ENCODE measurements at regions not wholly inside any gene's neighbourhood (a gene's known extent, or its start where the extent isn't known, plus 50 kb on each side); places are given as distances from the start of the nearest gene placed in this dataset.

DNA sequence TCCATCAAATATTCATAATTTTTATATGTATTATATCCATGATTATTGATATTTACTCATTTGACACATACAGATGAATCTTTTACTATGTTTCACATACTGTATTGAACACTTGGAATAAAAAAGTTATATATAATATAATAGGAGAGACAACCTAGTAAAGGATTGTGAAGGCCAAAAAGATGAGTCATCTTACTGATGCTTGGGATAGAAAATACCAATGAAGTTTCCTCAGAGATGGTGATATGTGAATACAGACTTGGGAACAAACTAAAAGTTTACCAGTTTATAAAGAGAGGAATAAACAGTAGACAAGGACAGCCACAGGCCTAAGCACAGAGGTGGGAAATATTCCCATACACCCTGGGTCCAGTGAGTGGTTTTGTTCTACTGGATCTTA, 743.9 kb upstream of the FLRT2 start:
- Histone ChIP-seq H3K4me1 (ENCODE audit: control insufficient read depth, insufficient read depth, low read length) (no peaks in the 10 kb centered on the region), H3K27me3 (ENCODE audit: control insufficient read depth, insufficient read depth, low read length) (no peaks in the 10 kb centered on the region), H3K4me3 (ENCODE audit: low read depth in 2 of 2, low read length in 2 of 2) (no peak overlapping the region), H3K36me3 (ENCODE audit: control insufficient read depth, insufficient read depth, low read length) (no peaks in the 10 kb centered on the region), H3K27ac (ENCODE audit: low read length) (no peak overlapping the region), H3K9me3 (ENCODE audit: control insufficient read depth, insufficient read depth, low read depth, low read length) (no peaks in the 10 kb centered on the region)
- ChIA-PET POLR2A (interaction anchor here (0.8 kb wide), 1 partner anchor 96 kb away, joined by 6 read pairs; no protein-coding TSS in a partner anchor), CTCF (no interaction called here)
- intact Hi-C loops (cut with micrococcal nuclease; ENCODE audit: unreplicated experiment): no loop called here
- BruUV-seq (replicated peaks): no TSS peak
- no peak for ATAC-seq
- in situ Hi-C loops (cut with HindIII; ENCODE audit: low pct_unique_long_range_greater_than_20kb, low sequenced_read_pairs): no loop called here
- DNase-seq (ENCODE audit: low read depth, low spot score): no peak
- TF ChIP-seq SIN3A (IDR thresholded peaks at IDR 0.05; ENCODE audit: borderline replicate concordance, insufficient read depth, low read depth, low read length): no peak
- TF ChIP-seq TCF7L2 (IDR thresholded peaks at IDR 0.05; ENCODE audit: low read depth, low read length): no peak
- TF ChIP-seq, protein P1, sequence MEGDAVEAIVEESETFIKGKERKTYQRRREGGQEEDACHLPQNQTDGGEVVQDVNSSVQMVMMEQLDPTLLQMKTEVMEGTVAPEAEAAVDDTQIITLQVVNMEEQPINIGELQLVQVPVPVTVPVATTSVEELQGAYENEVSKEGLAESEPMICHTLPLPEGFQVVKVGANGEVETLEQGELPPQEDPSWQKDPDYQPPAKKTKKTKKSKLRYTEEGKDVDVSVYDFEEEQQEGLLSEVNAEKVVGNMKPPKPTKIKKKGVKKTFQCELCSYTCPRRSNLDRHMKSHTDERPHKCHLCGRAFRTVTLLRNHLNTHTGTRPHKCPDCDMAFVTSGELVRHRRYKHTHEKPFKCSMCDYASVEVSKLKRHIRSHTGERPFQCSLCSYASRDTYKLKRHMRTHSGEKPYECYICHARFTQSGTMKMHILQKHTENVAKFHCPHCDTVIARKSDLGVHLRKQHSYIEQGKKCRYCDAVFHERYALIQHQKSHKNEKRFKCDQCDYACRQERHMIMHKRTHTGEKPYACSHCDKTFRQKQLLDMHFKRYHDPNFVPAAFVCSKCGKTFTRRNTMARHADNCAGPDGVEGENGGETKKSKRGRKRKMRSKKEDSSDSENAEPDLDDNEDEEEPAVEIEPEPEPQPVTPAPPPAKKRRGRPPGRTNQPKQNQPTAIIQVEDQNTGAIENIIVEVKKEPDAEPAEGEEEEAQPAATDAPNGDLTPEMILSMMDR (IDR thresholded peaks at IDR 0.05): no peak
- TF ChIP-seq, protein P2, sequence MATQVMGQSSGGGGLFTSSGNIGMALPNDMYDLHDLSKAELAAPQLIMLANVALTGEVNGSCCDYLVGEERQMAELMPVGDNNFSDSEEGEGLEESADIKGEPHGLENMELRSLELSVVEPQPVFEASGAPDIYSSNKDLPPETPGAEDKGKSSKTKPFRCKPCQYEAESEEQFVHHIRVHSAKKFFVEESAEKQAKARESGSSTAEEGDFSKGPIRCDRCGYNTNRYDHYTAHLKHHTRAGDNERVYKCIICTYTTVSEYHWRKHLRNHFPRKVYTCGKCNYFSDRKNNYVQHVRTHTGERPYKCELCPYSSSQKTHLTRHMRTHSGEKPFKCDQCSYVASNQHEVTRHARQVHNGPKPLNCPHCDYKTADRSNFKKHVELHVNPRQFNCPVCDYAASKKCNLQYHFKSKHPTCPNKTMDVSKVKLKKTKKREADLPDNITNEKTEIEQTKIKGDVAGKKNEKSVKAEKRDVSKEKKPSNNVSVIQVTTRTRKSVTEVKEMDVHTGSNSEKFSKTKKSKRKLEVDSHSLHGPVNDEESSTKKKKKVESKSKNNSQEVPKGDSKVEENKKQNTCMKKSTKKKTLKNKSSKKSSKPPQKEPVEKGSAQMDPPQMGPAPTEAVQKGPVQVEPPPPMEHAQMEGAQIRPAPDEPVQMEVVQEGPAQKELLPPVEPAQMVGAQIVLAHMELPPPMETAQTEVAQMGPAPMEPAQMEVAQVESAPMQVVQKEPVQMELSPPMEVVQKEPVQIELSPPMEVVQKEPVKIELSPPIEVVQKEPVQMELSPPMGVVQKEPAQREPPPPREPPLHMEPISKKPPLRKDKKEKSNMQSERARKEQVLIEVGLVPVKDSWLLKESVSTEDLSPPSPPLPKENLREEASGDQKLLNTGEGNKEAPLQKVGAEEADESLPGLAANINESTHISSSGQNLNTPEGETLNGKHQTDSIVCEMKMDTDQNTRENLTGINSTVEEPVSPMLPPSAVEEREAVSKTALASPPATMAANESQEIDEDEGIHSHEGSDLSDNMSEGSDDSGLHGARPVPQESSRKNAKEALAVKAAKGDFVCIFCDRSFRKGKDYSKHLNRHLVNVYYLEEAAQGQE (IDR thresholded peaks at IDR 0.05; ENCODE audit: insufficient read depth in 1 of 2, low read depth in 2 of 2, low read length in 1 of 2): no peak
- no peak for TF ChIP-seq POLR2AphosphoS5 (IDR thresholded peaks at IDR 0.05; ENCODE audit: low read depth, low read length)

- H3K27me3 ChIP-seq (ENCODE audit: control insufficient read depth, insufficient read depth, low read length): no peaks in the 10 kb centered on the region
- H3K9me3 ChIP-seq (ENCODE audit: control insufficient read depth, insufficient read depth, low read depth, low read length): no peaks in the 10 kb centered on the region
- in situ Hi-C loops (cut with HindIII; ENCODE audit: low pct_unique_long_range_greater_than_20kb, low sequenced_read_pairs): no loop called here
- BruUV-seq (replicated peaks): no TSS peak
- no peaks in the 10 kb centered on the region for H3K4me1 ChIP-seq (ENCODE audit: control insufficient read depth, insufficient read depth, low read length)
- POLR2A ChIA-PET: interaction anchor here (0.5 kb wide), 1 partner anchor 9 kb away, joined by 4 read pairs; no protein-coding TSS in a partner anchor
- DNase-seq (ENCODE audit: low read depth, low spot score) (no peak), ATAC-seq (no peak)
- intact Hi-C loops (cut with micrococcal nuclease; ENCODE audit: unreplicated experiment): no loop called here
- no peak for TF ChIP-seq POLR2AphosphoS5 (IDR thresholded peaks at IDR 0.05; ENCODE audit: low read depth, low read length)
- TF ChIP-seq SIN3A (IDR thresholded peaks at IDR 0.05; ENCODE audit: borderline replicate concordance, insufficient read depth, low read depth, low read length): no peak
- TF ChIP-seq, protein P1 (IDR thresholded peaks at IDR 0.05): no peak
- no peak for TF ChIP-seq TCF7L2 (IDR thresholded peaks at IDR 0.05; ENCODE audit: low read depth, low read length)
- TF ChIP-seq, protein P2 (IDR thresholded peaks at IDR 0.05; ENCODE audit: insufficient read depth in 1 of 2, low read depth in 2 of 2, low read length in 1 of 2): no peak
- no peak overlapping the region for H3K27ac ChIP-seq (ENCODE audit: low read length)
- CTCF ChIA-PET: no interaction called here
- no peaks in the 10 kb centered on the region for H3K36me3 ChIP-seq (ENCODE audit: control insufficient read depth, insufficient read depth, low read length)
- no peak overlapping the region for H3K4me3 ChIP-seq (ENCODE audit: low read depth in 2 of 2, low read length in 2 of 2)
These were observed 740.9 kb upstream of the FLRT2 start for GRCh38 chr14:84789012-84789411.
